OCI-LY7 (cell line): ENCODE measurements at regions not wholly inside any gene's neighbourhood (a gene's known extent, or its start where the extent isn't known, plus 50 kb on each side); places are given as distances from the start of the nearest gene placed in this dataset.

ENCODE experiments used
- BruUV-seq: library from RNA; stranded (reverse); fragments of 400-500 nt; replicated peaks from 2 replicates; lab custom pipeline; 2021; lab: Mats Ljungman, UMichigan
- CTCF ChIA-PET: fragments of 300-600 bp; sonication (Branson Sonifier 250); formaldehyde crosslinking; loops from one replicate; lab custom pipeline; 2022; ENCODE audit warnings: antibody characterized with exemption; ENCODE audit not compliant: unreplicated experiment; lab: Charles Lee
- POLR2A ChIA-PET: fragments of 300-600 bp; sonication (Branson Sonifier 250); formaldehyde crosslinking; loops from one replicate; lab custom pipeline; 2022; ENCODE audit warnings: antibody characterized with exemption; lab: Charles Lee
- DNase-seq: peaks from one replicate; pipeline ENCODE4 v3.0.0-alpha.2; 2015; ENCODE audit warnings: low spot score
- H2AFZ ChIP-seq: fragments of 200-600 bp; sonication (generic), shearing (Covaris generic); 2 replicates; pipeline ENCODE4 v1.6.1; 2014; ENCODE audit warnings: mild to moderate bottlenecking, antibody characterized with exemption, low read length, moderate library complexity
- H3K27ac ChIP-seq: fragments of 200-600 bp; sonication (generic); 2 replicates; pipeline ENCODE4 v1.5.1; 2014; ENCODE audit warnings: mixed run types, low read depth, mild to moderate bottlenecking, moderate library complexity, low read length, inconsistent platforms; ENCODE audit not compliant: poor library complexity, severe bottlenecking
- H3K36me3 ChIP-seq: fragments of 200-600 bp; sonication (generic); 2 replicates; pipeline ENCODE4 v1.6.1; 2014; ENCODE audit warnings: mild to moderate bottlenecking, antibody characterized with exemption, low read length, moderate library complexity, mixed read lengths; ENCODE audit not compliant: insufficient read depth
- H3K4me1 ChIP-seq: fragments of 200-600 bp; sonication (generic); 2 replicates; pipeline ENCODE4 v1.5.1; 2014; ENCODE audit warnings: mild to moderate bottlenecking, low read length; ENCODE audit not compliant: insufficient read depth, poor library complexity, severe bottlenecking
- H3K4me2 ChIP-seq: fragments of 200-600 bp; sonication (generic); 2 replicates; pipeline ENCODE4 v1.6.1; 2014; ENCODE audit warnings: mild to moderate bottlenecking, low read length
- H3K4me3 ChIP-seq: fragments of 200-600 bp; sonication (generic); 2 replicates; pipeline ENCODE4 v1.5.1; 2014; ENCODE audit warnings: mild to moderate bottlenecking, low read depth, low read length; ENCODE audit not compliant: poor library complexity, severe bottlenecking
- H3K79me2 ChIP-seq: fragments of 200-600 bp; sonication (generic); 2 replicates; pipeline ENCODE4 v1.6.1; 2016; ENCODE audit warnings: low read depth, mild to moderate bottlenecking, low read length, moderate library complexity, mixed read lengths; ENCODE audit not compliant: insufficient read depth
- H3K9me2 ChIP-seq: fragments of 200-600 bp; sonication (generic); 2 replicates; pipeline ENCODE4 v1.6.1; 2016; ENCODE audit warnings: mild to moderate bottlenecking, low read length, mixed read lengths; ENCODE audit not compliant: insufficient read depth
- H3K9me3 ChIP-seq: fragments of 200-600 bp; sonication (generic); 2 replicates; pipeline ENCODE4 v1.6.1; 2014; ENCODE audit warnings: mild to moderate bottlenecking, mixed run types, low read length, mixed read lengths
- H4K20me1 ChIP-seq: fragments of 200-600 bp; sonication (generic); 2 replicates; pipeline ENCODE4 v1.6.1; 2014; ENCODE audit warnings: mild to moderate bottlenecking, antibody characterized with exemption, low read length, moderate library complexity, mixed read lengths; ENCODE audit not compliant: insufficient read depth
- EZH2phosphoT487 ChIP-seq: fragments of 200-600 bp; sonication (generic); IDR thresholded peaks from 2 replicates; pipeline ENCODE4 v1.6.1; 2018; ENCODE audit warnings: low read depth, borderline replicate concordance, mild to moderate bottlenecking, mixed run types, antibody characterized with exemption, low read length, moderate library complexity, mixed read lengths
- intact Hi-C: fragments of 100-400 bp; cut with micrococcal nuclease; formaldehyde crosslinking; loops from one replicate; pipeline ENCODE4 v1.10.0; 2022; ENCODE audit not compliant: unreplicated experiment
- TF ChIP-seq, protein P1 (sequence below): fragments of 200-600 bp; sonication (generic); conservative IDR thresholded peaks from 2 replicates; pipeline ENCODE4 v1.5.1; 2014; ENCODE audit warnings: mild to moderate bottlenecking, antibody characterized with exemption, low read length, moderate library complexity, mixed read lengths

DNA sequence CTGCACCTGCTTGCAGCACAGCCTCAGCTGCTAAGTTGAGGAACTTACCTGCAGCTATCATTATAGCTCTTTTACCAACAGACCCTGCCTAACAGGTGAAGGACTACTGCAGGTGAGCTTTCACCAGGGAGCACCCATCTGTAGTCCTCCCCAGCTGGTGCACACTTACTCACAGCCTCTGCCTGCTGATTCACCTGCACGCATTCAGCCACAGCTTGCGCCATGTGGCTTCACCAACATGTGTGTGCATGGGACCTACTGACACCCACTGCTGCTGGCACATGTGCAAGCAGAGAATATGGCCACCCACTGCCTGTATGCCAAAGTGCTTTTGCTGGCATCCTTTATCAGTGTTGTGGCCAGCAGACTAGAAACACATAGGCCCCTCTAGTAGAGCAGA, 146.7 kb upstream of the KLHL4 start:
- TF ChIP-seq EZH2phosphoT487 = no peak
- TF ChIP-seq, protein P1, sequence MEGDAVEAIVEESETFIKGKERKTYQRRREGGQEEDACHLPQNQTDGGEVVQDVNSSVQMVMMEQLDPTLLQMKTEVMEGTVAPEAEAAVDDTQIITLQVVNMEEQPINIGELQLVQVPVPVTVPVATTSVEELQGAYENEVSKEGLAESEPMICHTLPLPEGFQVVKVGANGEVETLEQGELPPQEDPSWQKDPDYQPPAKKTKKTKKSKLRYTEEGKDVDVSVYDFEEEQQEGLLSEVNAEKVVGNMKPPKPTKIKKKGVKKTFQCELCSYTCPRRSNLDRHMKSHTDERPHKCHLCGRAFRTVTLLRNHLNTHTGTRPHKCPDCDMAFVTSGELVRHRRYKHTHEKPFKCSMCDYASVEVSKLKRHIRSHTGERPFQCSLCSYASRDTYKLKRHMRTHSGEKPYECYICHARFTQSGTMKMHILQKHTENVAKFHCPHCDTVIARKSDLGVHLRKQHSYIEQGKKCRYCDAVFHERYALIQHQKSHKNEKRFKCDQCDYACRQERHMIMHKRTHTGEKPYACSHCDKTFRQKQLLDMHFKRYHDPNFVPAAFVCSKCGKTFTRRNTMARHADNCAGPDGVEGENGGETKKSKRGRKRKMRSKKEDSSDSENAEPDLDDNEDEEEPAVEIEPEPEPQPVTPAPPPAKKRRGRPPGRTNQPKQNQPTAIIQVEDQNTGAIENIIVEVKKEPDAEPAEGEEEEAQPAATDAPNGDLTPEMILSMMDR = no peak
- H3K4me3 ChIP-seq = no peak overlapping the region
- ChIA-PET CTCF (no interaction called here), POLR2A (no interaction called here)
- intact Hi-C loops = no loop called here
- H3K36me3 ChIP-seq = no peaks in the 10 kb centered on the region
- no peaks in the 10 kb centered on the region for H3K79me2 ChIP-seq
- BruUV-seq = no TSS peak
- DNase-seq = no peak
- H2AFZ ChIP-seq = no peak overlapping the region
- no peak overlapping the region for H3K27ac ChIP-seq
- H3K9me2 ChIP-seq = no peaks in the 10 kb centered on the region
- H3K4me2 ChIP-seq = no peak overlapping the region
- H3K9me3 ChIP-seq = no peaks in the 10 kb centered on the region
- no peaks in the 10 kb centered on the region for H3K4me1 ChIP-seq
- no peaks in the 10 kb centered on the region for H4K20me1 ChIP-seq

DNA sequence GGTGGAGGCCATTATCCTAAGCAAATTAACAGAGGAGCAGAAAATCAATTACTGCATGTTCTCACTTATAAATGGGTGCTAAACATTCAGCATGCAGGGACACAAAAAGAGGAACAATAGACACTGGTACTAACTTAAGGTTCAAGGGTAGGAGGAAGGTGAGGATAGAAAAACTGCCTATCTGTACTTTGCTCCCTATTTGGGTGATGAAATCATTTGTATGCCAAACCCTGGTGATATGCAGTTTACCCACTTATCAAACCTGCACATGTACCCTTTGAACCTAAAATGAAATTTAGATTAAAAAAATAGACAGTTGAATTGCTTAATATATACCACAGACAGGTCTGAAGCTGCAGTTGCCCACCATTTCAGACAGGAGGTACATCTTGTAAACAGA, 143.3 kb upstream of the KLHL4 start:
- intact Hi-C loops = no loop called here
- TF ChIP-seq, protein P1 = no peak
- no peak for TF ChIP-seq EZH2phosphoT487
- ChIA-PET CTCF (no interaction called here), POLR2A (no interaction called here)
- H2AFZ ChIP-seq = no peak overlapping the region
- no peaks in the 10 kb centered on the region for H3K79me2 ChIP-seq
- H3K4me1 ChIP-seq = no peaks in the 10 kb centered on the region
- no peaks in the 10 kb centered on the region for H3K36me3 ChIP-seq
- H3K4me2 ChIP-seq = no peak overlapping the region
- no peak overlapping the region for H3K4me3 ChIP-seq
- BruUV-seq = no TSS peak
- no peaks in the 10 kb centered on the region for H3K9me3 ChIP-seq
- no peak overlapping the region for H3K27ac ChIP-seq
- DNase-seq = no peak
- H3K9me2 ChIP-seq = no peaks in the 10 kb centered on the region
- no peaks in the 10 kb centered on the region for H4K20me1 ChIP-seq

DNA sequence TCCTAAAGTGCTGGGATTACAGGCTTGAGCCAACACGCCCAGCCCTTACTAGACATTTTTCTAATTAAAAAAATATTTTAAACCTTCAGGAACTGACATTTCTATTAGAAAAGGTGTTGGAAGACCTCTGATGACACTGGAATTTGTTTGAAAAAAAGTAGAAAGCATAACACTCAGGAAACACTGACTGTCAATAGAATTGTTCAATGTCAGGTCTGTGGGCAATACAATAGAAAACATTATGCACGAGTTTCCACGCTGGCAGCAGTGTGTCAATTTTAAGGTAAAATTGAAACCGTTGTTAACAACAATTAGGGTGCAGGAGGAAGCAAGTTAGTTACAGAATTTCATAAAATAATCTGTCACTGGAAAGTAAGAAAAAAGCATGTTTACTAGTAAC, 140.7 kb upstream of the KLHL4 start:
- H2AFZ ChIP-seq = no peak overlapping the region
- no peaks in the 10 kb centered on the region for H3K36me3 ChIP-seq
- intact Hi-C loops = no loop called here
- H3K27ac ChIP-seq = no peak overlapping the region
- no peaks in the 10 kb centered on the region for H4K20me1 ChIP-seq
- CTCF ChIA-PET = no interaction called here
- no peaks in the 10 kb centered on the region for H3K9me2 ChIP-seq
- no peaks in the 10 kb centered on the region for H3K9me3 ChIP-seq
- no peaks in the 10 kb centered on the region for H3K79me2 ChIP-seq
- no peak for DNase-seq
- no peaks in the 10 kb centered on the region for H3K4me1 ChIP-seq
- POLR2A ChIA-PET = no interaction called here
- no peak overlapping the region for H3K4me3 ChIP-seq
- BruUV-seq = no TSS peak
- H3K4me2 ChIP-seq = no peak overlapping the region
- no peak for TF ChIP-seq EZH2phosphoT487
- TF ChIP-seq, protein P1 = no peak
